SHP77 treated with DMSO at 0.1 percent for 48 hours (cell line): ENCODE measurements at regions not wholly inside any gene's neighbourhood (a gene's known extent, or its start where the extent isn't known, plus 50 kb on each side); places are given as distances from the start of the nearest gene placed in this dataset.
"Not testable (repeated sequence)": the region's sequence is repeated elsewhere in the genome, so short reads cannot be mapped to it uniquely, and the experiment has no call there.

Experiments used
- DNase-seq: peaks from one replicate; lab custom pipeline; 2025; lab: John Stamatoyannopoulos, UW

GRCh38 chr6:93081901-93082300 is 337.5 kb downstream of the EPHA7 start:
- DNase-seq: no peak

GRCh38 chr6:93079061-93079460 is 340.3 kb downstream of the EPHA7 start:
- DNase-seq: no peak

- DNase-seq: no peak
Observed at GRCh38 chr6:93073811-93074210, 345.5 kb downstream of the EPHA7 start.

- no peak for DNase-seq
Observed at GRCh38 chr6:93069856-93070255, 349.5 kb downstream of the EPHA7 start.

- peak; percentile 11 for DNase-seq
Observed at GRCh38 chr6:93059911-93060310, 359.4 kb downstream of the EPHA7 start.

- DNase-seq: no peak
Observed at GRCh38 chr6:93057584-93057983, 361.8 kb downstream of the EPHA7 start.

- DNase-seq: no peak
Observed at GRCh38 chr6:93048381-93048780, 371.0 kb downstream of the EPHA7 start.

- no peak for DNase-seq
Observed at GRCh38 chr6:93047033-93047432, 372.3 kb downstream of the EPHA7 start.

- DNase-seq: no peak
Observed at GRCh38 chr6:93045156-93045555, 374.2 kb downstream of the EPHA7 start.

GRCh38 chr6:93040375-93040774 is 379.0 kb downstream of the EPHA7 start:
- no peak for DNase-seq

GRCh38 chr6:93036835-93037234 is 382.5 kb downstream of the EPHA7 start:
- no peak for DNase-seq

GRCh38 chr6:93035756-93036155 is 383.6 kb downstream of the EPHA7 start:
- no peak for DNase-seq

- no peak for DNase-seq
Observed at GRCh38 chr6:93021235-93021915, 398.0 kb downstream of the EPHA7 start.

- DNase-seq: no peak
Observed at GRCh38 chr6:93017626-93018025, 401.7 kb downstream of the EPHA7 start.

- no peak for DNase-seq
Observed at GRCh38 chr6:93017213-93017612, 402.1 kb downstream of the EPHA7 start.

GRCh38 chr6:93013054-93013453 is 406.3 kb downstream of the EPHA7 start:
- DNase-seq: no peak

- DNase-seq: no peak
Observed at GRCh38 chr6:93008375-93008774, 411.0 kb downstream of the EPHA7 start.

GRCh38 chr6:92989656-92990055 is 429.7 kb downstream of the EPHA7 start:
- no peak for DNase-seq

- no peak for DNase-seq
Observed at GRCh38 chr6:92979281-92979680, 440.1 kb downstream of the EPHA7 start.

GRCh38 chr6:92977018-92977417 is 442.3 kb downstream of the EPHA7 start:
- DNase-seq: no peak

GRCh38 chr6:92967362-92967761 is 452.0 kb downstream of the EPHA7 start:
- DNase-seq: no peak

GRCh38 chr6:92962846-92963245 is 456.5 kb downstream of the EPHA7 start:
- no peak for DNase-seq

- not testable (repeated sequence) for DNase-seq
Observed at GRCh38 chr6:92952111-92952510, 467.2 kb downstream of the EPHA7 start.

GRCh38 chr6:92945799-92946198 is 473.6 kb downstream of the EPHA7 start:
- no peak for DNase-seq
